HepG2 (cell line): ENCODE measurements at regions not wholly inside any gene's neighbourhood (a gene's known extent, or its start where the extent isn't known, plus 50 kb on each side); places are given as distances from the start of the nearest gene placed in this dataset.

Experiments
- ATAC-seq: fragments of 200-7000 bp; cut with Tn5 transposase; 3 replicates; pipeline ENCODE4 v1.9.1; 2020; ENCODE audit warnings: mild to moderate bottlenecking, moderate library complexity
- BruUV-seq: library from RNA; stranded (reverse); fragments of 400-500 nt; replicated peaks from 2 replicates; lab custom pipeline; 2021; lab: Mats Ljungman, UMichigan
- CTCF ChIA-PET: fragments of 300-600 bp; formaldehyde crosslinking; extraction: SDS; loops from one replicate; lab custom pipeline; 2021; ENCODE audit warnings: low total read pairs, inconsistent platforms, low intra/inter-chr PET ratio; lab: Yijun Ruan, JAX
- POLR2A ChIA-PET: fragments of 350-600 bp; sonication (Branson Sonifier 250); formaldehyde crosslinking; loops from one replicate; lab custom pipeline; 2020; ENCODE audit warnings: antibody characterized with exemption, inconsistent platforms; lab: Yijun Ruan, JAX
- DNase-seq: peaks from one replicate; pipeline ENCODE4 v3.0.0-alpha.2; 2015; ENCODE audit warnings: low spot score
- FAIRE-seq: peaks from 3 replicates; lab custom pipeline; 2011; peaks lifted over from hg19 to GRCh38; lab: Jason Lieb, UNC
- H2AFZ ChIP-seq: one replicate; pipeline ENCODE4 v1.6.1; 2011; ENCODE audit warnings: low read length, inconsistent platforms
- H3K27ac ChIP-seq: fragments of 300-600 bp; 3 replicates; pipeline ENCODE4 v1.8.0; 2011; ENCODE audit warnings: mixed run types, mild to moderate bottlenecking, mixed read lengths, low read length, inconsistent platforms; ENCODE audit not compliant: insufficient read depth; ENCODE audit errors: extremely low read length
- H3K27me3 ChIP-seq, 2 experiments: fragments of 200-600 bp in 1 of 2; 2 replicates in 1 of 2; 3 replicates in 1 of 2; pipeline versions ENCODE4 v1.6.0 to v1.8.0; 2011; ENCODE audit warnings: low read length in 2 of 2, mild to moderate bottlenecking in 2 of 2, moderate library complexity in 2 of 2, inconsistent platforms in 1 of 2; ENCODE audit not compliant: insufficient read depth in 2 of 2, control insufficient read depth in 1 of 2
- H3K36me3 ChIP-seq, 2 experiments: fragments of 200-600 bp in 1 of 2; replicated peaks in 1 of 2; 2 replicates in 1 of 2; 3 replicates in 1 of 2; pipeline versions ENCODE4 v1.5.1 to v1.8.0; 2011; ENCODE audit warnings: low read length in 2 of 2, inconsistent platforms in 1 of 2; ENCODE audit not compliant: insufficient read depth in 2 of 2, control insufficient read depth in 1 of 2
- H3K4me1 ChIP-seq: 2 replicates; pipeline ENCODE4 v1.5.1; 2012; ENCODE audit warnings: low read length, inconsistent platforms; ENCODE audit not compliant: insufficient read depth
- H3K4me2 ChIP-seq: 2 replicates; pipeline ENCODE4 v1.6.0; 2011; ENCODE audit warnings: low read depth, low read length, inconsistent platforms
- H3K4me3 ChIP-seq, 3 experiments: fragments of 200-600 bp in 1 of 3; sonication (generic), shearing (Covaris generic) in 1 of 3; replicated peaks in 1 of 3; 2 replicates each; pipeline ENCODE4 v1.5.1; 2011 to 2016; ENCODE audit warnings: low read length in 3 of 3, inconsistent platforms in 2 of 3, low read depth in 2 of 3, mild to moderate bottlenecking in 2 of 3, control low read depth in 1 of 3, mixed read lengths in 1 of 3; ENCODE audit not compliant: insufficient read depth in 1 of 3
- H3K79me2 ChIP-seq: one replicate; pipeline ENCODE4 v1.6.1; 2011; ENCODE audit warnings: low read length, inconsistent platforms; ENCODE audit not compliant: insufficient read depth
- H3K9ac ChIP-seq: 2 replicates; pipeline ENCODE4 v1.6.0; 2011; ENCODE audit warnings: mild to moderate bottlenecking, low read depth, low read length, inconsistent platforms; ENCODE audit not compliant: insufficient read depth
- H3K9me3 ChIP-seq: 2 replicates; pipeline ENCODE4 v1.5.1; 2012; ENCODE audit warnings: mild to moderate bottlenecking, low read length
- H4K20me1 ChIP-seq: 2 replicates; pipeline ENCODE4 v1.6.0; 2011; ENCODE audit warnings: inconsistent platforms, mild to moderate bottlenecking, low read length, moderate library complexity; ENCODE audit not compliant: insufficient read depth
- FOXK1 ChIP-seq: sonication (generic); formaldehyde crosslinking; IDR thresholded peaks from 2 replicates; pipeline ENCODE4 v1.4.0; 2020; ENCODE audit warnings: low read depth, missing genetic modification reagents, borderline replicate concordance
- FOXK2 ChIP-seq: fragments of 450-650 bp; IDR thresholded peaks from 2 replicates; pipeline ENCODE4 v1.6.1; 2016
- HOMEZ ChIP-seq: IDR thresholded peaks from 2 replicates; pipeline ENCODE4 v1.6.1; 2016; ENCODE audit warnings: low read depth
- MAZ ChIP-seq, 2 experiments: sonication (generic) in 1 of 2; formaldehyde crosslinking in 1 of 2; IDR thresholded peaks; 2 replicates each; pipeline versions ENCODE4 v1.5.0 to v1.6.1; 2012 to 2020; ENCODE audit warnings: low read depth in 2 of 2, mild to moderate bottlenecking in 2 of 2, borderline replicate concordance in 1 of 2, improper control_type of control experiment in 1 of 2, low read length in 1 of 2, missing genetic modification reagents in 1 of 2, moderate library complexity in 1 of 2
- RNF219 ChIP-seq: sonication (generic); formaldehyde crosslinking; IDR thresholded peaks from 2 replicates; pipeline ENCODE4 v1.5.0; 2020; ENCODE audit warnings: mild to moderate bottlenecking, missing genetic modification reagents
- SKI ChIP-seq: fragments of 450-650 bp; IDR thresholded peaks from one replicate; pipeline ENCODE4 v1.6.1; 2018; ENCODE audit warnings: mild to moderate bottlenecking; ENCODE audit not compliant: partially characterized antibody
- SRY ChIP-seq: sonication (generic); formaldehyde crosslinking; IDR thresholded peaks from 2 replicates; pipeline ENCODE4 v1.8.0; 2022; ENCODE audit warnings: mild to moderate bottlenecking, missing genetic modification reagents
- XRCC5 ChIP-seq: fragments of 200-400 bp; formaldehyde crosslinking; optimal IDR thresholded peaks from 2 replicates; pipeline ENCODE3; 2017; ENCODE audit warnings: mild to moderate bottlenecking, low read length
- ZBTB33 ChIP-seq: sonication (generic); formaldehyde crosslinking; IDR thresholded peaks from 2 replicates; pipeline ENCODE4 v1.4.0; 2020; ENCODE audit warnings: missing genetic modification reagents
- ZFAT ChIP-seq: sonication (generic); formaldehyde crosslinking; conservative IDR thresholded peaks from 2 replicates; pipeline ENCODE4 v1.8.1; 2023; ENCODE audit warnings: missing genetic modification reagents, inconsistent platforms
- ZFX ChIP-seq: sonication (generic); formaldehyde crosslinking; IDR thresholded peaks from 2 replicates; pipeline ENCODE4 v1.4.0; 2020; ENCODE audit warnings: mild to moderate bottlenecking, low read depth, missing genetic modification reagents, moderate library complexity
- ZNF292 ChIP-seq: sonication (generic); formaldehyde crosslinking; IDR thresholded peaks from 2 replicates; pipeline ENCODE4 v1.8.1; 2022; ENCODE audit warnings: mild to moderate bottlenecking, low read depth, missing genetic modification reagents, borderline replicate concordance
- ZNF850 ChIP-seq: sonication (generic); formaldehyde crosslinking; conservative IDR thresholded peaks from 2 replicates; pipeline ENCODE4 v1.9.0; 2021; ENCODE audit warnings: mild to moderate bottlenecking, missing genetic modification reagents
- WGBS: methylation state at CpG from one replicate; pipeline ENCODE4 v1.1.6; 2017; ENCODE audit warnings: low lambda C conversion rate; 5-methylcytosine and 5-hydroxymethylcytosine counted together
- in situ Hi-C: cut with HindIII; loops from 2 replicates; pipeline ENCODE4 v1.10.0; 2017; ENCODE audit warnings: low pct_unique_long_range_greater_than_20kb; ENCODE audit not compliant: extremely low pct_ligation_motif_present
- intact Hi-C: fragments of 100-400 bp; cut with micrococcal nuclease; formaldehyde crosslinking; loops from one replicate; pipeline ENCODE4 v1.10.0; 2022; ENCODE audit not compliant: unreplicated experiment

DNA sequence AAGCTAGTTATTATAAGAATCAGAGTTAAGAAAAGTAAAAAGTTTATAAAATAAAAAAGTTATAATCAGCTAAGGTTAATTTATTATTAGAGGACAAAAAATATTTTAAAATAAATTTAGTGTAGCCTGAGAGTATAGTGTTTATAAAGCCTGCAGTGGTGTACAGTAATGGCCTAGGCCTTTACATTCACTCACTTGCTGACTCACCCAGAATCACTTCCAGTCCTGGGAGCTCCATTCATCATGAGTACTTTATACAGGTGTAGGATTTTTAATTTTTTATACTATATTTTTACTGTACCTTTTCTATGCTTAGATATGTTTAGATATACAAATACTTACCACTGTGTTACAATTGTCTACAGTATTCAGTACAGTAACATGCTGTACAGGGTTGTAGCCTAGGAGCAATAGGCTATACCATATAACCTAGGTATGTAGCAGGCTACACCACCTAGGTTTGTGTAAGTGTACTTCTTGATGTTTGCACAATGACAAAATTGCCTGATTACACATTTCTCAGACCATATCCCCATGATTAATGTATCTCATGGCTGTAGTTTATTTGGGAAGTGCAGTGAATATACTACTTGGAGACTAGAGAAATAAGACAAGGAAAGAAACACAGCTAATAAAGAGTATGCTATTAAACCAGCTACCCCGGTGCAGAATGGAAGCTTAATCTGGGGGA lies 101.9 kb upstream of the GALNT15 start:
- ATAC-seq (no peak), DNase-seq (no peak), FAIRE-seq (no peak)
- in situ Hi-C loops (no loop called here), intact Hi-C loops (no loop called here)
- H3K4me2 ChIP-seq: no peak overlapping the region
- H3K27me3 ChIP-seq: no peaks in the 10 kb centered on the region; a peak in 1 of 5 replicates
- H3K4me1 ChIP-seq: peaks cover 41% of the 10 kb centered on the region
- ChIA-PET CTCF (no interaction called here), POLR2A (no interaction called here)
- no peak overlapping the region for H3K9ac ChIP-seq
- no peak overlapping the region for H2AFZ ChIP-seq
- H3K36me3 ChIP-seq: no peaks in the 10 kb centered on the region
- 73% methylated on average over 1 of the region's 1 CpG for WGBS
- TF ChIP-seq FOXK2: no peak
- TF ChIP-seq XRCC5: no peak
- no peak for TF ChIP-seq RNF219 (CRISPR knock-in tag)
- no peak for TF ChIP-seq HOMEZ (CRISPR knock-in tag)
- no peaks in the 10 kb centered on the region for H3K79me2 ChIP-seq
- H3K27ac ChIP-seq: no peak overlapping the region
- H3K9me3 ChIP-seq: peaks cover 9% of the 10 kb centered on the region
- no TSS peak for BruUV-seq
- no peaks in the 10 kb centered on the region for H4K20me1 ChIP-seq
- no peak overlapping the region for H3K4me3 ChIP-seq

GRCh38 chr3:16073203-16073602 lies 101.3 kb upstream of the GALNT15 start:
- Histone ChIP-seq H3K27ac (no peak overlapping the region), H3K9me3 (peaks cover 9% of the 10 kb centered on the region), H3K36me3 (no peaks in the 10 kb centered on the region), H2AFZ (no peak overlapping the region), H3K27me3 (no peaks in the 10 kb centered on the region; a peak in 1 of 5 replicates), H3K4me3 (no peak overlapping the region), H3K9ac (no peak overlapping the region), H3K4me1 (peaks cover 35% of the 10 kb centered on the region), H3K4me2 (no peak overlapping the region), H3K79me2 (no peaks in the 10 kb centered on the region), H4K20me1 (no peaks in the 10 kb centered on the region)
- CTCF ChIA-PET: no interaction called here
- intact Hi-C loops (no loop called here), in situ Hi-C loops (no loop called here)
- ATAC-seq: no peak
- no TSS peak for BruUV-seq
- POLR2A ChIA-PET: no interaction called here
- no peak for FAIRE-seq
- no peak for DNase-seq
- TF ChIP-seq SKI: no peak
- TF ChIP-seq ZNF850 (CRISPR knock-in tag): no peak
- TF ChIP-seq ZFAT: no peak
- no peak for TF ChIP-seq ZFX (CRISPR knock-in tag)
- TF ChIP-seq FOXK1 (CRISPR knock-in tag): no peak
- TF ChIP-seq SRY: no peak
- no peak for TF ChIP-seq ZBTB33
- TF ChIP-seq ZNF292 (CRISPR knock-in tag): no peak
- no peak for TF ChIP-seq MAZ (IDR thresholded peaks at IDR 0.05; ENCODE audit: borderline replicate concordance, low read depth, low read length)
- TF ChIP-seq MAZ (CRISPR knock-in tag; IDR thresholded peaks at IDR 0.05; ENCODE audit: low read depth): no peak
